ENCODE measurements at regions not wholly inside any gene's neighbourhood (a gene's known extent, or its start where the extent isn't known, plus 50 kb on each side); places are given as distances from the start of the nearest gene placed in this dataset.

GRCh38 chrX:45850775-45851433 is 650.2 kb upstream of the DIPK2B start:
- Mint-ChIP-seq H3K4me1 (peaks cover 17% of the 10 kb centered on the region), H3K4me3 (peak overlapping the region; percentile 93), H3K36me3 (peaks cover 9% of the 10 kb centered on the region), H3K27ac (peak overlapping the region; percentile 60), H3K27me3 (ENCODE audit: insufficient read depth, low read depth) (peaks cover 2% of the 10 kb centered on the region), H3K9me3 (peaks cover 19% of the 10 kb centered on the region)
- Histone ChIP-seq H3K9me3 (ENCODE audit: low read depth) (no peaks in the 10 kb centered on the region), H2AFZ (replicated peaks) (no peak overlapping the region), H3K79me2 (ENCODE audit: low read depth) (peaks cover 62% of the 10 kb centered on the region), H3K4me2 (peak overlapping the region; percentile 74), H3F3A (ENCODE audit: low read depth) (peaks cover 15% of the 10 kb centered on the region), H3K4me3 (peak overlapping the region; percentile 85), H3K36me3 (peaks cover 7% of the 10 kb centered on the region), H4K20me1 (ENCODE audit: low read depth) (no peaks in the 10 kb centered on the region), H3K27me3 (no peaks in the 10 kb centered on the region), H3K27ac (no peak overlapping the region), H3K9ac (no peak overlapping the region), H3K4me1 (peaks cover 28% of the 10 kb centered on the region)
- DNase-seq (ENCODE audit: low spot score): peak; percentile 63
- TF ChIP-seq EZH2 (IDR thresholded peaks at IDR 0.05) (no peak), EZH2phosphoT487 (IDR thresholded peaks at IDR 0.05) (no peak)
- TF ChIP-seq, protein P1, sequence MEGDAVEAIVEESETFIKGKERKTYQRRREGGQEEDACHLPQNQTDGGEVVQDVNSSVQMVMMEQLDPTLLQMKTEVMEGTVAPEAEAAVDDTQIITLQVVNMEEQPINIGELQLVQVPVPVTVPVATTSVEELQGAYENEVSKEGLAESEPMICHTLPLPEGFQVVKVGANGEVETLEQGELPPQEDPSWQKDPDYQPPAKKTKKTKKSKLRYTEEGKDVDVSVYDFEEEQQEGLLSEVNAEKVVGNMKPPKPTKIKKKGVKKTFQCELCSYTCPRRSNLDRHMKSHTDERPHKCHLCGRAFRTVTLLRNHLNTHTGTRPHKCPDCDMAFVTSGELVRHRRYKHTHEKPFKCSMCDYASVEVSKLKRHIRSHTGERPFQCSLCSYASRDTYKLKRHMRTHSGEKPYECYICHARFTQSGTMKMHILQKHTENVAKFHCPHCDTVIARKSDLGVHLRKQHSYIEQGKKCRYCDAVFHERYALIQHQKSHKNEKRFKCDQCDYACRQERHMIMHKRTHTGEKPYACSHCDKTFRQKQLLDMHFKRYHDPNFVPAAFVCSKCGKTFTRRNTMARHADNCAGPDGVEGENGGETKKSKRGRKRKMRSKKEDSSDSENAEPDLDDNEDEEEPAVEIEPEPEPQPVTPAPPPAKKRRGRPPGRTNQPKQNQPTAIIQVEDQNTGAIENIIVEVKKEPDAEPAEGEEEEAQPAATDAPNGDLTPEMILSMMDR (IDR thresholded peaks at IDR 0.05): no peak

GRCh38 chrX:45850197-45850774 is 649.6 kb upstream of the DIPK2B start:
- H3K4me2 ChIP-seq: peak overlapping the region; percentile 74
- H4K20me1 ChIP-seq (ENCODE audit: low read depth): no peaks in the 10 kb centered on the region
- peak overlapping the region; percentile 60 for H3K27ac Mint-ChIP-seq
- H3K79me2 ChIP-seq (ENCODE audit: low read depth): peaks cover 69% of the 10 kb centered on the region
- peak overlapping the region; percentile 93 for H3K4me3 Mint-ChIP-seq
- peaks cover 28% of the 10 kb centered on the region for H3K4me1 ChIP-seq
- no peak overlapping the region for H3K9ac ChIP-seq
- peaks cover 15% of the 10 kb centered on the region for H3K9me3 Mint-ChIP-seq
- peaks cover 11% of the 10 kb centered on the region for H3K36me3 ChIP-seq
- H3K27ac ChIP-seq: no peak overlapping the region
- H3K27me3 Mint-ChIP-seq (ENCODE audit: insufficient read depth, low read depth): peaks cover 2% of the 10 kb centered on the region
- peaks cover 10% of the 10 kb centered on the region for H3K36me3 Mint-ChIP-seq
- no peak overlapping the region for H2AFZ ChIP-seq (replicated peaks)
- peaks cover 17% of the 10 kb centered on the region for H3K4me1 Mint-ChIP-seq
- H3K4me3 ChIP-seq: peak overlapping the region; percentile 85
- H3K27me3 ChIP-seq: no peaks in the 10 kb centered on the region
- no peak for TF ChIP-seq EZH2 (IDR thresholded peaks at IDR 0.05)
- TF ChIP-seq EZH2phosphoT487 (IDR thresholded peaks at IDR 0.05): no peak
- TF ChIP-seq, protein P1 (IDR thresholded peaks at IDR 0.05): no peak
- peaks cover 6% of the 10 kb centered on the region for H3K9me3 ChIP-seq (ENCODE audit: low read depth)
- peaks cover 15% of the 10 kb centered on the region for H3F3A ChIP-seq (ENCODE audit: low read depth)
- peak; percentile 36 for DNase-seq (ENCODE audit: low spot score)

DNA sequence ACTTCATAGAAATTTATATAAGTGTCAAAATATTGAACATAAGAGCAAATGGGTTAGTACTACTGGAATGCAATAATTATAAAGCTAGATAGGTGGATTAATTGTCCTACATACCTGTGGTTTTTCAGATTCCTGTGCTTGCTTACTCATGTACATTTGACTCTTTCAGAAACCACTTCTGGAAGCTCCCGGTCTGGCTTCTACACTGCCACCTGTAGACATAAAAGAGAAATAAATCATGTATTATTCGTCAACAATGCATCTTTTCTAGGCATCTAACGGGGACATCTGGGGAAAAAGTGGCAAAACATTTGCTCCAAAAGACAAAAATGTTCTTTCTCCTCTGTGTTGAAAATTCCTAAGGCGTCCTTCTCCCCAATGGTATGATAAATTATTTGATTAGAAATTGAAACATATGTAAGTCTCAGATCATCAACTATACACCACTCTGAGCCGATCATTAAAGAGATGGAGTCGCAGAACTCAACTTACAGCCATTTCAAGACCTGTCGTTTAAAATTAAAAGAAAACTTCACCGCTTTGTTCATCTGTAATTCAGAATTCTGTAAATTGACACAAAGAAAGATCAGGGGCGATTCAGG is 648.7 kb upstream of the DIPK2B start:
- Mint-ChIP-seq H3K27me3 (ENCODE audit: insufficient read depth, low read depth) (peaks cover 2% of the 10 kb centered on the region), H3K36me3 (peaks cover 10% of the 10 kb centered on the region), H3K9me3 (peaks cover 16% of the 10 kb centered on the region), H3K27ac (no peak overlapping the region), H3K4me3 (peak overlapping the region; percentile 93), H3K4me1 (peaks cover 17% of the 10 kb centered on the region)
- no peak for TF ChIP-seq EZH2phosphoT487 (IDR thresholded peaks at IDR 0.05)
- TF ChIP-seq, protein P1 (IDR thresholded peaks at IDR 0.05): peak; percentile 42
- DNase-seq (ENCODE audit: low spot score): peak; percentile 32
- no peak overlapping the region for H2AFZ ChIP-seq (replicated peaks)
- H3K9me3 ChIP-seq (ENCODE audit: low read depth): peaks cover 7% of the 10 kb centered on the region
- peaks cover 78% of the 10 kb centered on the region for H3K79me2 ChIP-seq (ENCODE audit: low read depth)
- no peak overlapping the region for H3K27ac ChIP-seq
- H3K27me3 ChIP-seq: no peaks in the 10 kb centered on the region
- H3K4me1 ChIP-seq: peaks cover 27% of the 10 kb centered on the region
- peaks cover 11% of the 10 kb centered on the region for H3K36me3 ChIP-seq
- peaks cover 14% of the 10 kb centered on the region for H3F3A ChIP-seq (ENCODE audit: low read depth)
- no peak overlapping the region for H3K9ac ChIP-seq
- peak overlapping the region; percentile 85 for H3K4me3 ChIP-seq
- H3K4me2 ChIP-seq: peak overlapping the region; percentile 74
- no peaks in the 10 kb centered on the region for H4K20me1 ChIP-seq (ENCODE audit: low read depth)

Measured in neural progenitor cell (in vitro differentiated cells).